Thyroid gland (tissue), 4 donors: ENCODE measurements at regions not wholly inside any gene's neighbourhood (a gene's known extent, or its start where the extent isn't known, plus 50 kb on each side); places are given as distances from the start of the nearest gene placed in this dataset.

Source experiments
- DNase-seq, 2 donors: peaks; one replicate each; pipeline ENCODE4 v3.0.0-alpha.2; 2019
- H3K27ac ChIP-seq, 3 donors: fragments of 200-600 bp; sonication (generic); 1 replicate in 2 of 3; 2 replicates in 1 of 3; pipeline ENCODE4 v1.5.1; 2016 to 2019; ENCODE audit warnings: mild to moderate bottlenecking in 1 of 3, moderate library complexity in 1 of 3
- H3K27me3 ChIP-seq: fragments of 200-600 bp; sonication (generic); one replicate; pipeline ENCODE4 v1.5.1; 2019
- H3K36me3 ChIP-seq, 2 donors: fragments of 200-600 bp; sonication (generic); one replicate each; pipeline ENCODE4 v1.5.1; 2016 to 2019
- H3K4me1 ChIP-seq, 2 donors: fragments of 200-600 bp; sonication (generic); one replicate each; pipeline ENCODE4 v1.5.1; 2017 to 2019
- H3K4me3 ChIP-seq, 3 donors: fragments of 200-600 bp; sonication (generic); replicated peaks in 1 of 3; 1 replicate in 2 of 3; 2 replicates in 1 of 3; pipeline ENCODE4 v1.5.1; 2016; ENCODE audit warnings: mild to moderate bottlenecking in 1 of 3
- H3K9me3 ChIP-seq: fragments of 200-600 bp; sonication (generic); one replicate; pipeline ENCODE4 v1.5.1; 2017
- POLR2A ChIP-seq, 2 donors: fragments of 450-650 bp; IDR thresholded peaks; one replicate each; pipeline ENCODE4 v1.6.1; 2017; ENCODE audit warnings: antibody characterized with exemption in 2 of 2, mild to moderate bottlenecking in 2 of 2, moderate library complexity in 1 of 2
- WGBS, 2 donors: methylation state at CpG; one replicate each; pipeline ENCODE4 v1.1.5; 2017; 5-methylcytosine and 5-hydroxymethylcytosine counted together
- intact Hi-C: fragments of 100-400 bp; cut with DNase I; formaldehyde crosslinking; loops from one replicate; pipeline ENCODE4 v1.15.1; 2023
- TF ChIP-seq, protein P1 (sequence below), 6 experiments: fragments of 200-600 bp in 3 of 6; fragments of 450-650 bp in 3 of 6; sonication (generic) in 3 of 6; IDR thresholded peaks; one replicate each; pipeline ENCODE4 v1.5.1; 2016 to 2019; ENCODE audit warnings: antibody characterized with exemption in 6 of 6, mild to moderate bottlenecking in 2 of 6, inconsistent platforms in 1 of 6, moderate library complexity in 1 of 6

DNA sequence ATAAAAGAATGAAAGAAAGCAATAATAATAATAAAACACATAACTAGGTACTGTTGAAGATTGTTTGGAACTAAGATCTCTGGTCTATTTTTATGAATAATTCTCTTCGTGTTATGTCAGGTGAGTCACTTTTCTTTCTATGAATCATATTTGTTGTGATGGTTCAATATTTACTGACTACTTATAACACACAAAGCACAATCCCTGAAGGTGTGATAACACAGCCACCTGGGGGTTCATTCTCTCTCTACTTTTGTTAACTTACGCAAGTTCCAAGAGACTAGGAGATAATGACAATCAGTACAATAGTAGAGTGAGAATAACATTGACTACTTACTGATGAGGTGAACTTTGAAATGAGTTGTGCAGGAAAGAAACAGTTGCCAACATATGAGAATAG, 149.9 kb downstream of the IBTK start:
- Histone ChIP-seq H3K9me3 (no peaks in the 10 kb centered on the region), H3K27ac (no peak overlapping the region), H3K27me3 (no peaks in the 10 kb centered on the region), H3K36me3 (no peaks in the 10 kb centered on the region), H3K4me1 (no peaks in the 10 kb centered on the region), H3K4me3 (no peak overlapping the region)
- WGBS, 2 donors, result 87 to 88% methylated on average over 2 of the region's 2 CpGs
- TF ChIP-seq POLR2A (IDR thresholded peaks at IDR 0.05), result no peak
- TF ChIP-seq, protein P1, sequence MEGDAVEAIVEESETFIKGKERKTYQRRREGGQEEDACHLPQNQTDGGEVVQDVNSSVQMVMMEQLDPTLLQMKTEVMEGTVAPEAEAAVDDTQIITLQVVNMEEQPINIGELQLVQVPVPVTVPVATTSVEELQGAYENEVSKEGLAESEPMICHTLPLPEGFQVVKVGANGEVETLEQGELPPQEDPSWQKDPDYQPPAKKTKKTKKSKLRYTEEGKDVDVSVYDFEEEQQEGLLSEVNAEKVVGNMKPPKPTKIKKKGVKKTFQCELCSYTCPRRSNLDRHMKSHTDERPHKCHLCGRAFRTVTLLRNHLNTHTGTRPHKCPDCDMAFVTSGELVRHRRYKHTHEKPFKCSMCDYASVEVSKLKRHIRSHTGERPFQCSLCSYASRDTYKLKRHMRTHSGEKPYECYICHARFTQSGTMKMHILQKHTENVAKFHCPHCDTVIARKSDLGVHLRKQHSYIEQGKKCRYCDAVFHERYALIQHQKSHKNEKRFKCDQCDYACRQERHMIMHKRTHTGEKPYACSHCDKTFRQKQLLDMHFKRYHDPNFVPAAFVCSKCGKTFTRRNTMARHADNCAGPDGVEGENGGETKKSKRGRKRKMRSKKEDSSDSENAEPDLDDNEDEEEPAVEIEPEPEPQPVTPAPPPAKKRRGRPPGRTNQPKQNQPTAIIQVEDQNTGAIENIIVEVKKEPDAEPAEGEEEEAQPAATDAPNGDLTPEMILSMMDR (IDR thresholded peaks at IDR 0.05), result no peak
- intact Hi-C loops, result no loop called here
- no peak for DNase-seq

GRCh38 chr6:82095091-82095490, 152.5 kb downstream of the IBTK start:
- H3K27ac ChIP-seq, result no peak overlapping the region
- no peak for DNase-seq
- no peaks in the 10 kb centered on the region for H3K27me3 ChIP-seq
- no peaks in the 10 kb centered on the region for H3K36me3 ChIP-seq
- intact Hi-C loops, result no loop called here
- H3K4me3 ChIP-seq, result no peak overlapping the region
- 48 to 55% methylated on average over 5 of the region's 5 CpGs for WGBS, 2 donors
- H3K9me3 ChIP-seq, result no peaks in the 10 kb centered on the region
- TF ChIP-seq, protein P1 (IDR thresholded peaks at IDR 0.05), result no peak
- no peak for TF ChIP-seq POLR2A (IDR thresholded peaks at IDR 0.05)
- H3K4me1 ChIP-seq, result no peaks in the 10 kb centered on the region

- H3K27me3 ChIP-seq, result no peaks in the 10 kb centered on the region
- no peak overlapping the region for H3K27ac ChIP-seq
- intact Hi-C loops, result no loop called here
- WGBS, 2 donors, result 60 to 66% methylated on average over 4 of the region's 4 CpGs
- DNase-seq, result no peak
- TF ChIP-seq POLR2A (IDR thresholded peaks at IDR 0.05), result no peak
- TF ChIP-seq, protein P1 (IDR thresholded peaks at IDR 0.05), result no peak
- H3K4me1 ChIP-seq, result no peaks in the 10 kb centered on the region
- no peaks in the 10 kb centered on the region for H3K9me3 ChIP-seq
- no peaks in the 10 kb centered on the region for H3K36me3 ChIP-seq
- H3K4me3 ChIP-seq, result no peak overlapping the region
Observed at GRCh38 chr6:82094166-82094806, 153.3 kb downstream of the IBTK start.

GRCh38 chr6:82088978-82089771, 158.4 kb downstream of the IBTK start:
- intact Hi-C loops, result no loop called here
- WGBS, 2 donors, result 84 to 89% methylated on average over 4 of the region's 4 CpGs
- H3K36me3 ChIP-seq, result no peaks in the 10 kb centered on the region
- H3K4me3 ChIP-seq, result no peak overlapping the region
- H3K27ac ChIP-seq, result no peak overlapping the region
- H3K4me1 ChIP-seq, result no peaks in the 10 kb centered on the region
- H3K9me3 ChIP-seq, result no peaks in the 10 kb centered on the region
- H3K27me3 ChIP-seq, result no peaks in the 10 kb centered on the region
- no peak for DNase-seq
- TF ChIP-seq, protein P1 (IDR thresholded peaks at IDR 0.05), result no peak
- no peak for TF ChIP-seq POLR2A (IDR thresholded peaks at IDR 0.05)

GRCh38 chr6:82086944-82087343, 160.6 kb downstream of the IBTK start:
- DNase-seq, result no peak
- Histone ChIP-seq H3K4me1 (no peaks in the 10 kb centered on the region), H3K36me3 (no peaks in the 10 kb centered on the region), H3K4me3 (no peak overlapping the region), H3K27ac (no peak overlapping the region), H3K27me3 (no peaks in the 10 kb centered on the region), H3K9me3 (no peaks in the 10 kb centered on the region)
- intact Hi-C loops, result no loop called here
- TF ChIP-seq, protein P1 (IDR thresholded peaks at IDR 0.05), result no peak
- no peak for TF ChIP-seq POLR2A (IDR thresholded peaks at IDR 0.05)
- WGBS, 2 donors, result 67 to 68% methylated on average over 2 of the region's 2 CpGs
